ELF-1 (cell line): ENCODE measurements at regions not wholly inside any gene's neighbourhood (a gene's known extent, or its start where the extent isn't known, plus 50 kb on each side); places are given as distances from the start of the nearest gene placed in this dataset.

Experiments
- DNase-seq: peaks from one replicate; pipeline ENCODE4 v3.0.0-alpha.2; 2016; ENCODE audit warnings: low read depth, low spot score

GRCh38 chr2:100627330-100628300, 64.8 kb downstream of the PDCL3 start:
- no peak for DNase-seq

- DNase-seq, result no peak
These were observed 65.7 kb downstream of the PDCL3 start for GRCh38 chr2:100628506-100628905.

- no peak for DNase-seq
These were observed 66.5 kb downstream of the PDCL3 start for GRCh38 chr2:100629309-100629708.

GRCh38 chr2:100630473-100630977, 67.7 kb downstream of the PDCL3 start:
- DNase-seq, result no peak

- no peak for DNase-seq
These were observed 69.2 kb downstream of the PDCL3 start for GRCh38 chr2:100632037-100632436.

GRCh38 chr2:100632759-100633158, 70.0 kb downstream of the PDCL3 start:
- no peak for DNase-seq

GRCh38 chr2:100639588-100640390, 77.0 kb downstream of the PDCL3 start:
- peak; percentile 17 for DNase-seq

GRCh38 chr2:100640431-100641124, 77.8 kb downstream of the PDCL3 start:
- no peak for DNase-seq

- DNase-seq, result no peak
These were observed 78.3 kb downstream of the PDCL3 start for GRCh38 chr2:100641125-100641435.

GRCh38 chr2:100642425-100642824, 79.6 kb downstream of the PDCL3 start:
- DNase-seq, result no peak

GRCh38 chr2:100643467-100643866, 80.7 kb downstream of the PDCL3 start:
- no peak for DNase-seq

GRCh38 chr2:100643906-100644501, 81.2 kb downstream of the PDCL3 start:
- DNase-seq, result no peak

- DNase-seq, result no peak
These were observed 83.1 kb downstream of the PDCL3 start for GRCh38 chr2:100645695-100646429.

GRCh38 chr2:100647709-100648108, 84.9 kb downstream of the PDCL3 start:
- no peak for DNase-seq

GRCh38 chr2:100650151-100650550, 87.4 kb downstream of the PDCL3 start:
- no peak for DNase-seq

- no peak for DNase-seq
These were observed 90.7 kb downstream of the PDCL3 start for GRCh38 chr2:100653449-100654035.

GRCh38 chr2:100654611-100655010, 91.8 kb downstream of the PDCL3 start:
- no peak for DNase-seq

- DNase-seq, result no peak
These were observed 92.7 kb downstream of the PDCL3 start for GRCh38 chr2:100655446-100655845.

GRCh38 chr2:100655936-100656534, 93.2 kb downstream of the PDCL3 start:
- DNase-seq, result no peak

- DNase-seq, result no peak
These were observed 95.2 kb downstream of the PDCL3 start for GRCh38 chr2:100658017-100658416.
